ENCODE measurements at regions not wholly inside any gene's neighbourhood (a gene's known extent, or its start where the extent isn't known, plus 50 kb on each side); places are given as distances from the start of the nearest gene placed in this dataset. TPM values are rescaled to one million over a fixed set of nuclear protein-coding genes. Genes with fewer than 3 reads are reported as not detected.

- DNase-seq (no peak), ATAC-seq (ENCODE audit: low read depth) (no peak)
- H2BK15ac ChIP-seq (ENCODE audit: low read depth, low read length), result no peak overlapping the region
- H3K36me3 ChIP-seq (ENCODE audit: control insufficient read depth, insufficient read depth, low read length), result no peaks in the 10 kb centered on the region
- no peak overlapping the region for H2AK5ac ChIP-seq (ENCODE audit: low read depth, low read length)
- H4K5ac ChIP-seq (ENCODE audit: low read depth, low read length), result no peak overlapping the region
- no peak overlapping the region for H3K56ac ChIP-seq (ENCODE audit: extremely low read depth, insufficient read depth, low read length)
- no peak overlapping the region for H3K23ac ChIP-seq (ENCODE audit: low read depth, low read length)
- H4K91ac ChIP-seq (ENCODE audit: insufficient read depth, low read depth, low read length), result no peak overlapping the region
- H3K18ac ChIP-seq (ENCODE audit: low read depth, low read length), result no peak overlapping the region
- dilution Hi-C loops (cut with HindIII; ENCODE audit: low sequenced_read_pairs, unreplicated experiment), result no loop called here
- no peak overlapping the region for H3K4ac ChIP-seq (ENCODE audit: low read depth, low read length)
- H3K9ac ChIP-seq (ENCODE audit: low read depth, low read length), result no peak overlapping the region
- no peaks in the 10 kb centered on the region for H3K79me1 ChIP-seq (ENCODE audit: low read depth in 1 of 2, low read length in 2 of 2)
- no peak overlapping the region for H3K27ac ChIP-seq (ENCODE audit: insufficient read depth, low read length)
- in situ Hi-C loops (cut with MboI; ENCODE audit: low sequenced_read_pairs), result no loop called here
- POLR2A ChIA-PET (ENCODE audit: unreplicated experiment), result no interaction called here
- H2BK120ac ChIP-seq (ENCODE audit: low read depth, low read length), result no peak overlapping the region
- H3K4me3 ChIP-seq (ENCODE audit: insufficient read depth, low read depth, low read length), result no peak overlapping the region
- no peak overlapping the region for H2BK20ac ChIP-seq (ENCODE audit: low read depth, low read length)
- no peak overlapping the region for H3K4me2 ChIP-seq (ENCODE audit: low read depth, low read length)
- H3K27me3 ChIP-seq (ENCODE audit: control insufficient read depth, insufficient read depth, low read length), result no peaks in the 10 kb centered on the region
- H4K20me1 ChIP-seq (ENCODE audit: insufficient read depth, low read length), result no peaks in the 10 kb centered on the region
- no peaks in the 10 kb centered on the region for H3K9me1 ChIP-seq (ENCODE audit: insufficient read depth, low read length)
- H2BK5ac ChIP-seq (ENCODE audit: low read depth, low read length, poor library complexity, severe bottlenecking), result no peak overlapping the region
- intact Hi-C loops (cut with micrococcal nuclease), result no loop called here
- H3K4me1 ChIP-seq (ENCODE audit: control insufficient read depth, insufficient read depth, low read length), result no peaks in the 10 kb centered on the region
- no peak overlapping the region for H2AFZ ChIP-seq (replicated peaks; ENCODE audit: low read length, poor library complexity)
- H2AK9ac ChIP-seq (replicated peaks; ENCODE audit: low read depth, low read length, poor library complexity), result no peak overlapping the region
- peaks cover 2% of the 10 kb centered on the region; the same call in 1 of the 2 replicates for H3K9me3 ChIP-seq (ENCODE audit: control insufficient read depth, insufficient read depth, low read length)
- no peak overlapping the region for H3K14ac ChIP-seq (replicated peaks; ENCODE audit: low read depth, low read length)
- no CpG with 5 or more reads among the region's 4 CpGs for WGBS, 2 experiments (ENCODE audit: extremely low coverage in 2 of 2, insufficient read length in 1 of 2)
- no TSS peak for BruUV-seq (replicated peaks)
- CTCF ChIA-PET, result no interaction called here
- TF ChIP-seq RAD21 (IDR thresholded peaks at IDR 0.05; ENCODE audit: low read length), result no peak
- 0 out of 2 replicates have a peak, but pooled peaks have one; percentile 1 for TF ChIP-seq MAFK (IDR thresholded peaks at IDR 0.05; ENCODE audit: low read depth, low read length)
- TF ChIP-seq RCOR1 (IDR thresholded peaks at IDR 0.05; ENCODE audit: insufficient replicate concordance, low read length), result no peak
- TF ChIP-seq CEBPB (IDR thresholded peaks at IDR 0.05; ENCODE audit: low read depth, low read length), result no peak
- no peak for TF ChIP-seq CTCF (conservative IDR thresholded peaks at IDR 0.05; ENCODE audit: low read depth, low read length)
- no peak for TF ChIP-seq FOS (IDR thresholded peaks at IDR 0.05; ENCODE audit: low read depth, low read length)
- no peak for TF ChIP-seq MAZ (IDR thresholded peaks at IDR 0.05; ENCODE audit: borderline replicate concordance, low read depth, low read length)
- H4K8ac ChIP-seq (ENCODE audit: low read depth in 2 of 2, low read length in 2 of 2), result no peak overlapping the region
Observed at GRCh38 chr11:90274362-90274761, 51.5 kb upstream of the CHORDC1 start.

Small RNA genes in the stretch of these regions (microRNA-seq; reads per million reads assigned to microRNA genes)
- gene AP001002.3 (ENCODE audit: insufficient read depth, insufficient read length), result not detected
- 0 reads per million in 2 experiments for gene MIR1261 (ENCODE audit: insufficient read depth in 1 of 2, insufficient read length in 1 of 2, unreplicated experiment in 1 of 2)
- 0 reads per million in 2 experiments for gene MIR4490 (ENCODE audit: insufficient read depth in 1 of 2, insufficient read length in 1 of 2, unreplicated experiment in 1 of 2)

Small RNA genes in the stretch of these regions (small RNA-seq; reads per million reads assigned to genes)
- gene AP001002.3, result 0 reads per million in 5 experiments
- 0 reads per million in 5 experiments for gene MIR1261
- gene MIR4490, result 0 reads per million in 5 experiments

Measured in IMR-90 (cell line).